ENCODE measurements at regions not wholly inside any gene's neighbourhood (a gene's known extent, or its start where the extent isn't known, plus 50 kb on each side); places are given as distances from the start of the nearest gene placed in this dataset.

- POLR2A ChIA-PET: no interaction called here
- WGBS (ENCODE audit: insufficient coverage, insufficient replicate concordance, low lambda C conversion rate, missing lambda C conversion rate): 0% methylated on average over 1 of the region's 1 CpG
- Histone ChIP-seq H3K9me3 (replicated peaks; ENCODE audit: control insufficient read depth, insufficient read depth, low read length) (no peaks in the 10 kb centered on the region; the same call in 2 of the 3 replicates), H3K4me3 (no peak overlapping the region), H3K36me3 (ENCODE audit: control insufficient read depth in 2 of 2, insufficient read depth in 2 of 2, low read length in 1 of 2) (no peaks in the 10 kb centered on the region), H4K20me1 (ENCODE audit: control insufficient read depth, insufficient read depth) (no peaks in the 10 kb centered on the region), H3K79me2 (ENCODE audit: control insufficient read depth, insufficient read depth, low read length) (no peaks in the 10 kb centered on the region), H2AFZ (ENCODE audit: control insufficient read depth, low read depth, low read length) (no peak overlapping the region), H3K9ac (ENCODE audit: control insufficient read depth, insufficient read depth, low read length) (no peak overlapping the region), H3K27me3 (replicated peaks in 1 of 2; ENCODE audit: control insufficient read depth in 2 of 2, insufficient read depth in 2 of 2, low read length in 1 of 2) (no peaks in the 10 kb centered on the region), H3K4me2 (ENCODE audit: control insufficient read depth, insufficient read depth) (no peak overlapping the region), H3K27ac (ENCODE audit: control insufficient read depth, insufficient read depth) (no peak overlapping the region), H3K4me1 (ENCODE audit: control insufficient read depth, insufficient read depth, low read length) (no peaks in the 10 kb centered on the region)
- RAD21 ChIA-PET (ENCODE audit: unreplicated experiment): no interaction called here
- SMC1A ChIA-PET (ENCODE audit: uncharacterized antibody, unreplicated experiment): no interaction called here
- BruUV-seq (replicated peaks): no TSS peak
- ATAC-seq (no peak), FAIRE-seq (no peak), DNase-seq (ENCODE audit: low read depth, low spot score) (no peak)
- CTCF ChIA-PET: no interaction called here
- intact Hi-C loops (cut with micrococcal nuclease; ENCODE audit: unreplicated experiment) (no loop called here), in situ Hi-C loops (cut with MboI) (no loop called here)
- TF ChIP-seq SMAD1 (IDR thresholded peaks at IDR 0.05; ENCODE audit: low read depth, partially characterized antibody) (no peak), CREB1 (IDR thresholded peaks at IDR 0.05; ENCODE audit: low read depth) (no peak), ZBTB33 (IDR thresholded peaks at IDR 0.05) (no peak), E2F4 (IDR thresholded peaks at IDR 0.05; ENCODE audit: low read depth, low read length) (no peak), ZNF622 (IDR thresholded peaks at IDR 0.05) (no peak), POU2F2 (IDR thresholded peaks at IDR 0.05; ENCODE audit: borderline replicate concordance, low read depth, low read length) (no peak), BACH1 (IDR thresholded peaks at IDR 0.05; ENCODE audit: borderline replicate concordance) (no peak), NFYA (IDR thresholded peaks at IDR 0.05; ENCODE audit: borderline replicate concordance, low read depth, low read length) (no peak), ESRRA (IDR thresholded peaks at IDR 0.05; ENCODE audit: low read length) (no peak), PRDM15 (CRISPR knock-in tag; IDR thresholded peaks at IDR 0.05) (no peak), RUNX3 (IDR thresholded peaks at IDR 0.05; ENCODE audit: low read length) (no peak), HCFC1 (IDR thresholded peaks at IDR 0.05; ENCODE audit: low read length) (no peak), TARDBP (IDR thresholded peaks at IDR 0.05; ENCODE audit: borderline replicate concordance) (no peak), E2F8 (IDR thresholded peaks at IDR 0.05; ENCODE audit: low read depth, partially characterized antibody) (no peak), NFXL1 (IDR thresholded peaks at IDR 0.05; ENCODE audit: borderline replicate concordance) (no peak), CHD4 (IDR thresholded peaks at IDR 0.05) (no peak)
Observed at GRCh38 chr16:60261425-60261824, 1527.3 kb upstream of the GOT2 start.
